ENCODE measurements at regions not wholly inside any gene's neighbourhood (a gene's known extent, or its start where the extent isn't known, plus 50 kb on each side); places are given as distances from the start of the nearest gene placed in this dataset.

DNA sequence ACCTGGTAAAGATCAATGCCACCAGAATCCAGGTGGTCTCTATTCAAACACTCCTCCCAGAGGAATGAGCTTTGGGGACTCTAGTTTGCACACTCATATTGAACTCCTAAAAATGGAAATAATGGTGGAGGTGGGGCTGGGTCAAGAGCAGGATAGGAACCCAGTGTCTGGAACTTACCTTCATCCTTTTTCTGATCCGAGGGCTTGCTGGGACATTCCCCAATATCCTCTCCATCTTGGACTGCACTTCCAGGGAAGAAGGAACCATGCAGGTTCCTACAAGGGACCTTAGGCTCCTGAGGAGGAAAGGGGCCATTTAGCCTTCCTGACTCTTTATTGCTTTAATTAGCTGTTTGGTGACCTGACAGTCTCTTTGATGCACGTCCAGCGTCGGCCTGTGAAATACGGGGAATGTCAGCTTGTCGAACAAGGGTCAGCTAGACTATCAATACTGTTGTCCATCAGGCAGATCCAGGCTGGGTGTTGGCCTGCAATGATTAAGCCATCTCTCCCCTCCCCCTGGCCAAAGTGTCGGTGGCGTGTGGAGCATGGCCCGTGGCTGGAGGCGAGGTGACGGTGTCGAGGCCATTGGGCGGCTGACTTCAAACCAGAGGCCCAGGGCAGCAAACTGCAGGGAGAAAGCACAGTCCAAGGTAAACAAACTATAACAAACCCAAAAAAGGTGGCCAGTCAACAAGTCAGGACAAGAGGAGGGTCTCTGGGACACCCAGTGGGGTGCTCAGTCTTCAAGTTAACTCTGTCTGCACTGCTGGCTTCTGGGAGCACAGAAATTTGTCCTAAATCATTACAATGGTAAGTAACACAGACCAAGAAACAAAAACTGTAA, 405.2 kb upstream of the TBX3 start:
- TF ChIP-seq, protein P1, sequence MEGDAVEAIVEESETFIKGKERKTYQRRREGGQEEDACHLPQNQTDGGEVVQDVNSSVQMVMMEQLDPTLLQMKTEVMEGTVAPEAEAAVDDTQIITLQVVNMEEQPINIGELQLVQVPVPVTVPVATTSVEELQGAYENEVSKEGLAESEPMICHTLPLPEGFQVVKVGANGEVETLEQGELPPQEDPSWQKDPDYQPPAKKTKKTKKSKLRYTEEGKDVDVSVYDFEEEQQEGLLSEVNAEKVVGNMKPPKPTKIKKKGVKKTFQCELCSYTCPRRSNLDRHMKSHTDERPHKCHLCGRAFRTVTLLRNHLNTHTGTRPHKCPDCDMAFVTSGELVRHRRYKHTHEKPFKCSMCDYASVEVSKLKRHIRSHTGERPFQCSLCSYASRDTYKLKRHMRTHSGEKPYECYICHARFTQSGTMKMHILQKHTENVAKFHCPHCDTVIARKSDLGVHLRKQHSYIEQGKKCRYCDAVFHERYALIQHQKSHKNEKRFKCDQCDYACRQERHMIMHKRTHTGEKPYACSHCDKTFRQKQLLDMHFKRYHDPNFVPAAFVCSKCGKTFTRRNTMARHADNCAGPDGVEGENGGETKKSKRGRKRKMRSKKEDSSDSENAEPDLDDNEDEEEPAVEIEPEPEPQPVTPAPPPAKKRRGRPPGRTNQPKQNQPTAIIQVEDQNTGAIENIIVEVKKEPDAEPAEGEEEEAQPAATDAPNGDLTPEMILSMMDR (conservative IDR thresholded peaks at IDR 0.05; ENCODE audit: low read length) = no peak
- no peak for TF ChIP-seq EZH2phosphoT487 (IDR thresholded peaks at IDR 0.05; ENCODE audit: borderline replicate concordance)

Measured in Loucy (cell line).